ENCODE measurements at regions not wholly inside any gene's neighbourhood (a gene's known extent, or its start where the extent isn't known, plus 50 kb on each side); places are given as distances from the start of the nearest gene placed in this dataset.

GRCh38 chr3:106685745-106686144 lies 691.5 kb upstream of the CCDC54 start:
- 96 to 97% methylated on average over 4 to 5 of the region's 5 CpGs for WGBS, 2 experiments
- Histone ChIP-seq H3K4me3 (ENCODE audit: insufficient read depth, low read depth, low read length) (no peak overlapping the region), H3K9me3 (ENCODE audit: control insufficient read depth, low read length) (no peaks in the 10 kb centered on the region), H3K27ac (ENCODE audit: insufficient read depth, low read depth, low read length, poor library complexity, severe bottlenecking) (no peak overlapping the region), H3K4me1 (ENCODE audit: control insufficient read depth, insufficient read depth, low read length) (no peaks in the 10 kb centered on the region), H3K36me3 (ENCODE audit: control insufficient read depth, insufficient read depth, low read length) (no peaks in the 10 kb centered on the region), H3K27me3 (ENCODE audit: control insufficient read depth, insufficient read depth, low read length, poor library complexity, severe bottlenecking) (no peaks in the 10 kb centered on the region)

- no peaks in the 10 kb centered on the region for H3K9me3 ChIP-seq (ENCODE audit: control insufficient read depth, low read length)
- 95% methylated on average over 3 of the region's 3 CpGs; no CpG with 5 or more reads in 1 of the 2 experiments for WGBS, 2 experiments
- H3K36me3 ChIP-seq (ENCODE audit: control insufficient read depth, insufficient read depth, low read length) = no peaks in the 10 kb centered on the region
- no peaks in the 10 kb centered on the region for H3K27me3 ChIP-seq (ENCODE audit: control insufficient read depth, insufficient read depth, low read length, poor library complexity, severe bottlenecking)
- H3K4me3 ChIP-seq (ENCODE audit: insufficient read depth, low read depth, low read length) = no peak overlapping the region
- no peaks in the 10 kb centered on the region for H3K4me1 ChIP-seq (ENCODE audit: control insufficient read depth, insufficient read depth, low read length)
- H3K27ac ChIP-seq (ENCODE audit: insufficient read depth, low read depth, low read length, poor library complexity, severe bottlenecking) = no peak overlapping the region
These were observed 689.3 kb upstream of the CCDC54 start for GRCh38 chr3:106687905-106688304.

- no peak overlapping the region for H3K27ac ChIP-seq (ENCODE audit: insufficient read depth, low read depth, low read length, poor library complexity, severe bottlenecking)
- H3K9me3 ChIP-seq (ENCODE audit: control insufficient read depth, low read length) = no peaks in the 10 kb centered on the region
- no peaks in the 10 kb centered on the region for H3K27me3 ChIP-seq (ENCODE audit: control insufficient read depth, insufficient read depth, low read length, poor library complexity, severe bottlenecking)
- no peaks in the 10 kb centered on the region for H3K4me1 ChIP-seq (ENCODE audit: control insufficient read depth, insufficient read depth, low read length)
- 86 to 100% methylated on average over 1 to 2 of the region's 2 CpGs for WGBS, 2 experiments
- no peak overlapping the region for H3K4me3 ChIP-seq (ENCODE audit: insufficient read depth, low read depth, low read length)
- no peaks in the 10 kb centered on the region for H3K36me3 ChIP-seq (ENCODE audit: control insufficient read depth, insufficient read depth, low read length)
These were observed 688.8 kb upstream of the CCDC54 start for GRCh38 chr3:106688464-106688863.

- H3K36me3 ChIP-seq (ENCODE audit: control insufficient read depth, insufficient read depth, low read length) = no peaks in the 10 kb centered on the region
- no peaks in the 10 kb centered on the region for H3K4me1 ChIP-seq (ENCODE audit: control insufficient read depth, insufficient read depth, low read length)
- no peak overlapping the region for H3K4me3 ChIP-seq (ENCODE audit: insufficient read depth, low read depth, low read length)
- WGBS, 2 experiments = 89 to 93% methylated on average over 4 of the region's 4 CpGs
- H3K27ac ChIP-seq (ENCODE audit: insufficient read depth, low read depth, low read length, poor library complexity, severe bottlenecking) = no peak overlapping the region
- no peaks in the 10 kb centered on the region for H3K27me3 ChIP-seq (ENCODE audit: control insufficient read depth, insufficient read depth, low read length, poor library complexity, severe bottlenecking)
- H3K9me3 ChIP-seq (ENCODE audit: control insufficient read depth, low read length) = no peaks in the 10 kb centered on the region
These were observed 685.8 kb upstream of the CCDC54 start for GRCh38 chr3:106691476-106691875.

GRCh38 chr3:106692624-106693023 lies 684.6 kb upstream of the CCDC54 start:
- H3K4me3 ChIP-seq (ENCODE audit: insufficient read depth, low read depth, low read length) = no peak overlapping the region
- no peaks in the 10 kb centered on the region for H3K27me3 ChIP-seq (ENCODE audit: control insufficient read depth, insufficient read depth, low read length, poor library complexity, severe bottlenecking)
- no peaks in the 10 kb centered on the region for H3K9me3 ChIP-seq (ENCODE audit: control insufficient read depth, low read length)
- no peaks in the 10 kb centered on the region for H3K4me1 ChIP-seq (ENCODE audit: control insufficient read depth, insufficient read depth, low read length)
- no peak overlapping the region for H3K27ac ChIP-seq (ENCODE audit: insufficient read depth, low read depth, low read length, poor library complexity, severe bottlenecking)
- no peaks in the 10 kb centered on the region for H3K36me3 ChIP-seq (ENCODE audit: control insufficient read depth, insufficient read depth, low read length)
- 97% methylated on average over 3 of the region's 3 CpGs for WGBS, 2 experiments

- Histone ChIP-seq H3K9me3 (ENCODE audit: control insufficient read depth, low read length) (no peaks in the 10 kb centered on the region), H3K4me3 (ENCODE audit: insufficient read depth, low read depth, low read length) (no peak overlapping the region), H3K27me3 (ENCODE audit: control insufficient read depth, insufficient read depth, low read length, poor library complexity, severe bottlenecking) (no peaks in the 10 kb centered on the region), H3K36me3 (ENCODE audit: control insufficient read depth, insufficient read depth, low read length) (no peaks in the 10 kb centered on the region), H3K27ac (ENCODE audit: insufficient read depth, low read depth, low read length, poor library complexity, severe bottlenecking) (no peak overlapping the region), H3K4me1 (ENCODE audit: control insufficient read depth, insufficient read depth, low read length) (no peaks in the 10 kb centered on the region)
- 87 to 88% methylated on average over 5 of the region's 5 CpGs for WGBS, 2 experiments
These were observed 678.1 kb upstream of the CCDC54 start for GRCh38 chr3:106699122-106699521.

- H3K27me3 ChIP-seq (ENCODE audit: control insufficient read depth, insufficient read depth, low read length, poor library complexity, severe bottlenecking) = no peaks in the 10 kb centered on the region
- H3K9me3 ChIP-seq (ENCODE audit: control insufficient read depth, low read length) = no peaks in the 10 kb centered on the region
- no peak overlapping the region for H3K27ac ChIP-seq (ENCODE audit: insufficient read depth, low read depth, low read length, poor library complexity, severe bottlenecking)
- WGBS, 2 experiments = 92% methylated on average over 1 of the region's 1 CpG; no CpG with 5 or more reads in 1 of the 2 experiments
- H3K4me1 ChIP-seq (ENCODE audit: control insufficient read depth, insufficient read depth, low read length) = no peaks in the 10 kb centered on the region
- H3K4me3 ChIP-seq (ENCODE audit: insufficient read depth, low read depth, low read length) = no peak overlapping the region
- no peaks in the 10 kb centered on the region for H3K36me3 ChIP-seq (ENCODE audit: control insufficient read depth, insufficient read depth, low read length)
These were observed 676.3 kb upstream of the CCDC54 start for GRCh38 chr3:106700981-106701380.

- H3K27me3 ChIP-seq (ENCODE audit: control insufficient read depth, insufficient read depth, low read length, poor library complexity, severe bottlenecking) = no peaks in the 10 kb centered on the region
- 93 to 94% methylated on average over 2 of the region's 2 CpGs for WGBS, 2 experiments
- H3K4me3 ChIP-seq (ENCODE audit: insufficient read depth, low read depth, low read length) = no peak overlapping the region
- H3K9me3 ChIP-seq (ENCODE audit: control insufficient read depth, low read length) = no peaks in the 10 kb centered on the region
- H3K4me1 ChIP-seq (ENCODE audit: control insufficient read depth, insufficient read depth, low read length) = no peaks in the 10 kb centered on the region
- H3K36me3 ChIP-seq (ENCODE audit: control insufficient read depth, insufficient read depth, low read length) = no peaks in the 10 kb centered on the region
- no peak overlapping the region for H3K27ac ChIP-seq (ENCODE audit: insufficient read depth, low read depth, low read length, poor library complexity, severe bottlenecking)
These were observed 673.7 kb upstream of the CCDC54 start for GRCh38 chr3:106703524-106703923.

- no peaks in the 10 kb centered on the region for H3K4me1 ChIP-seq (ENCODE audit: control insufficient read depth, insufficient read depth, low read length)
- WGBS, 2 experiments = 100% methylated on average over 1 of the region's 1 CpG; no CpG with 5 or more reads in 1 of the 2 experiments
- no peaks in the 10 kb centered on the region for H3K36me3 ChIP-seq (ENCODE audit: control insufficient read depth, insufficient read depth, low read length)
- H3K9me3 ChIP-seq (ENCODE audit: control insufficient read depth, low read length) = no peaks in the 10 kb centered on the region
- H3K4me3 ChIP-seq (ENCODE audit: insufficient read depth, low read depth, low read length) = no peak overlapping the region
- no peaks in the 10 kb centered on the region for H3K27me3 ChIP-seq (ENCODE audit: control insufficient read depth, insufficient read depth, low read length, poor library complexity, severe bottlenecking)
- no peak overlapping the region for H3K27ac ChIP-seq (ENCODE audit: insufficient read depth, low read depth, low read length, poor library complexity, severe bottlenecking)
These were observed 669.9 kb upstream of the CCDC54 start for GRCh38 chr3:106707347-106707746.

- no peak overlapping the region for H3K27ac ChIP-seq (ENCODE audit: insufficient read depth, low read depth, low read length, poor library complexity, severe bottlenecking)
- no peaks in the 10 kb centered on the region for H3K9me3 ChIP-seq (ENCODE audit: control insufficient read depth, low read length)
- 98% methylated on average over 3 of the region's 3 CpGs for WGBS, 2 experiments
- no peaks in the 10 kb centered on the region for H3K27me3 ChIP-seq (ENCODE audit: control insufficient read depth, insufficient read depth, low read length, poor library complexity, severe bottlenecking)
- no peaks in the 10 kb centered on the region for H3K4me1 ChIP-seq (ENCODE audit: control insufficient read depth, insufficient read depth, low read length)
- H3K4me3 ChIP-seq (ENCODE audit: insufficient read depth, low read depth, low read length) = no peak overlapping the region
- no peaks in the 10 kb centered on the region for H3K36me3 ChIP-seq (ENCODE audit: control insufficient read depth, insufficient read depth, low read length)
These were observed 666.6 kb upstream of the CCDC54 start for GRCh38 chr3:106710596-106710995.

- H3K27me3 ChIP-seq (ENCODE audit: control insufficient read depth, insufficient read depth, low read length, poor library complexity, severe bottlenecking) = no peaks in the 10 kb centered on the region
- H3K9me3 ChIP-seq (ENCODE audit: control insufficient read depth, low read length) = no peaks in the 10 kb centered on the region
- WGBS, 2 experiments = no CpG with 5 or more reads among the region's 1 CpG
- no peaks in the 10 kb centered on the region for H3K36me3 ChIP-seq (ENCODE audit: control insufficient read depth, insufficient read depth, low read length)
- H3K4me1 ChIP-seq (ENCODE audit: control insufficient read depth, insufficient read depth, low read length) = no peaks in the 10 kb centered on the region
- H3K4me3 ChIP-seq (ENCODE audit: insufficient read depth, low read depth, low read length) = no peak overlapping the region
- H3K27ac ChIP-seq (ENCODE audit: insufficient read depth, low read depth, low read length, poor library complexity, severe bottlenecking) = no peak overlapping the region
These were observed 665.6 kb upstream of the CCDC54 start for GRCh38 chr3:106711650-106712049.
